ENCODE measurements at regions not wholly inside any gene's neighbourhood (a gene's known extent, or its start where the extent isn't known, plus 50 kb on each side); places are given as distances from the start of the nearest gene placed in this dataset.

GRCh38 chr5:28726815-28727214, 1688.4 kb upstream of the CDH9 start:
- TF ChIP-seq, protein P1, sequence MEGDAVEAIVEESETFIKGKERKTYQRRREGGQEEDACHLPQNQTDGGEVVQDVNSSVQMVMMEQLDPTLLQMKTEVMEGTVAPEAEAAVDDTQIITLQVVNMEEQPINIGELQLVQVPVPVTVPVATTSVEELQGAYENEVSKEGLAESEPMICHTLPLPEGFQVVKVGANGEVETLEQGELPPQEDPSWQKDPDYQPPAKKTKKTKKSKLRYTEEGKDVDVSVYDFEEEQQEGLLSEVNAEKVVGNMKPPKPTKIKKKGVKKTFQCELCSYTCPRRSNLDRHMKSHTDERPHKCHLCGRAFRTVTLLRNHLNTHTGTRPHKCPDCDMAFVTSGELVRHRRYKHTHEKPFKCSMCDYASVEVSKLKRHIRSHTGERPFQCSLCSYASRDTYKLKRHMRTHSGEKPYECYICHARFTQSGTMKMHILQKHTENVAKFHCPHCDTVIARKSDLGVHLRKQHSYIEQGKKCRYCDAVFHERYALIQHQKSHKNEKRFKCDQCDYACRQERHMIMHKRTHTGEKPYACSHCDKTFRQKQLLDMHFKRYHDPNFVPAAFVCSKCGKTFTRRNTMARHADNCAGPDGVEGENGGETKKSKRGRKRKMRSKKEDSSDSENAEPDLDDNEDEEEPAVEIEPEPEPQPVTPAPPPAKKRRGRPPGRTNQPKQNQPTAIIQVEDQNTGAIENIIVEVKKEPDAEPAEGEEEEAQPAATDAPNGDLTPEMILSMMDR (IDR thresholded peaks at IDR 0.05; ENCODE audit: unreplicated experiment), result no peak
- intact Hi-C loops (cut with micrococcal nuclease; ENCODE audit: unreplicated experiment), result no loop called here
- CTCF ChIA-PET, result no interaction called here
- no peak for DNase-seq
- Mint-ChIP-seq H3K27ac (ENCODE audit: unreplicated experiment) (no peak overlapping the region), H3K36me3 (ENCODE audit: insufficient read depth, unreplicated experiment) (no peaks in the 10 kb centered on the region), H3K4me1 (ENCODE audit: low read depth, unreplicated experiment) (no peaks in the 10 kb centered on the region), H3K27me3 (ENCODE audit: unreplicated experiment) (no peaks in the 10 kb centered on the region), H3K9me3 (ENCODE audit: low read depth, unreplicated experiment) (peaks cover 3% of the 10 kb centered on the region), H3K4me3 (ENCODE audit: low read depth, unreplicated experiment) (no peak overlapping the region)
- no TSS peak for BruUV-seq (replicated peaks)

DNA sequence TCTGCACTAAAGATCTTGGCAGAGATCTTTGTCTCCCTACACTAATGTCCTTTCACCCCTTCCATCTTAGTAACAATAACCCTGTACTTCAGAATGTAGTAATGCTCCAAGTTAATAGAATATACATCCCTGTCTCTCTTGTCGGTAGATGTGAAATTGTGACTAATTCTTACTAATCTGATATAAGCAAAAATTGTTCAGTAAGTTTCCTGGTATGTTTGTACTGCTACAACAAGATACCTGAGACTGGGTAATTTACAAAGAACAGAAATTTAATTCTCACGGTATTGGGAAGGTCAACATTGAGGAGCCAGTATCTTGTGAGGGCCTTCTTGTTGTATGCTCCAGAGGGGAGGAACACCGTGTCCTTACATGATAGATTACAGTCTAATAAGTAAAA, 1686.6 kb upstream of the CDH9 start:
- no TSS peak for BruUV-seq (replicated peaks)
- Mint-ChIP-seq H3K4me3 (ENCODE audit: low read depth, unreplicated experiment) (no peak overlapping the region), H3K27me3 (ENCODE audit: unreplicated experiment) (no peaks in the 10 kb centered on the region), H3K9me3 (ENCODE audit: low read depth, unreplicated experiment) (peaks cover 3% of the 10 kb centered on the region), H3K36me3 (ENCODE audit: insufficient read depth, unreplicated experiment) (no peaks in the 10 kb centered on the region), H3K4me1 (ENCODE audit: low read depth, unreplicated experiment) (no peaks in the 10 kb centered on the region), H3K27ac (ENCODE audit: unreplicated experiment) (no peak overlapping the region)
- intact Hi-C loops (cut with micrococcal nuclease; ENCODE audit: unreplicated experiment), result no loop called here
- DNase-seq, result no peak
- CTCF ChIA-PET, result no interaction called here
- TF ChIP-seq, protein P1 (IDR thresholded peaks at IDR 0.05; ENCODE audit: unreplicated experiment), result no peak

GRCh38 chr5:28714907-28715698, 1676.7 kb upstream of the CDH9 start:
- BruUV-seq (replicated peaks), result no TSS peak
- Mint-ChIP-seq H3K4me3 (ENCODE audit: low read depth, unreplicated experiment) (no peak overlapping the region), H3K27me3 (ENCODE audit: unreplicated experiment) (no peaks in the 10 kb centered on the region), H3K4me1 (ENCODE audit: low read depth, unreplicated experiment) (no peaks in the 10 kb centered on the region), H3K36me3 (ENCODE audit: insufficient read depth, unreplicated experiment) (no peaks in the 10 kb centered on the region), H3K27ac (ENCODE audit: unreplicated experiment) (no peak overlapping the region), H3K9me3 (ENCODE audit: low read depth, unreplicated experiment) (peaks cover 8% of the 10 kb centered on the region)
- no peak for DNase-seq
- CTCF ChIA-PET, result no interaction called here
- intact Hi-C loops (cut with micrococcal nuclease; ENCODE audit: unreplicated experiment), result no loop called here
- TF ChIP-seq, protein P1 (IDR thresholded peaks at IDR 0.05; ENCODE audit: unreplicated experiment), result no peak

DNA sequence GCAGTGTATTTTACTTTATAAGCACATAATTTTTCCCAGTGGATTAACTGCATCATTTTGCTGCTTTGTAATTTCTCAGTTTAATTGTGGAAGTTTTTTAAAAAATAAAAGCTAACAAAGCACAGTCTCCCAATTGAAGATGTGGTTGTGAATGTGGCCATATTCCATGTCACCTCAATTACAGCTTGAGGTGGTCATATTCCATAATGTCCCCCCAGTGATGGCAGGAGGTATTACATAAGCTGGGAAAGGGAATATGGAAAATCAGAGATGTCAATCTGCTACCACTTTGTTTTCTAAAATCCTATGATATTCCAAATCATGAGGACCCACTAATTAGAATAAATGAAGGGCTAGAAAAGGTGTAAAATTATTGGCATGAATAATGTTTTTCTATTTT, 1672.0 kb upstream of the CDH9 start:
- TF ChIP-seq, protein P1 (IDR thresholded peaks at IDR 0.05; ENCODE audit: unreplicated experiment), result no peak
- H3K9me3 Mint-ChIP-seq (ENCODE audit: low read depth, unreplicated experiment), result peaks cover 4% of the 10 kb centered on the region
- H3K4me3 Mint-ChIP-seq (ENCODE audit: low read depth, unreplicated experiment), result no peak overlapping the region
- H3K27ac Mint-ChIP-seq (ENCODE audit: unreplicated experiment), result no peak overlapping the region
- no peaks in the 10 kb centered on the region for H3K27me3 Mint-ChIP-seq (ENCODE audit: unreplicated experiment)
- H3K4me1 Mint-ChIP-seq (ENCODE audit: low read depth, unreplicated experiment), result no peaks in the 10 kb centered on the region
- BruUV-seq (replicated peaks), result no TSS peak
- CTCF ChIA-PET, result no interaction called here
- no peaks in the 10 kb centered on the region for H3K36me3 Mint-ChIP-seq (ENCODE audit: insufficient read depth, unreplicated experiment)
- no peak for DNase-seq
- intact Hi-C loops (cut with micrococcal nuclease; ENCODE audit: unreplicated experiment), result no loop called here
